HCT116 (cell line): ENCODE measurements at regions not wholly inside any gene's neighbourhood (a gene's known extent, or its start where the extent isn't known, plus 50 kb on each side); places are given as distances from the start of the nearest gene placed in this dataset.

Experiments used
- ATAC-seq: fragments of 200-7000 bp; cut with Tn5 transposase; 2 replicates; pipeline ENCODE4 v1.9.1; 2020; ENCODE audit warnings: mild to moderate bottlenecking, moderate library complexity
- BruUV-seq: library from RNA; stranded (reverse); fragments of 400-500 nt; replicated peaks from 2 replicates; lab custom pipeline; 2021; lab: Mats Ljungman, UMichigan
- CTCF ChIA-PET: fragments of 300-600 bp; sonication (Branson Sonifier 250); formaldehyde crosslinking; loops from one replicate; lab custom pipeline; 2021; ENCODE audit warnings: antibody characterized with exemption; lab: Charles Lee
- POLR2A ChIA-PET: fragments of 300-600, 350-600 bp; sonication (Branson Sonifier 250); formaldehyde crosslinking; loops from one replicate; lab custom pipeline; 2021; ENCODE audit warnings: antibody characterized with exemption; lab: Charles Lee
- RAD21 ChIA-PET, 2 experiments: fragments of 300-600 bp; sonication (Branson Sonifier 250); formaldehyde crosslinking; loops; one replicate each; lab custom pipeline; 2023; ENCODE audit warnings: low total read pairs in 2 of 2; ENCODE audit not compliant: uncharacterized antibody in 2 of 2, unreplicated experiment in 2 of 2, low non-redundant PET in 1 of 2; lab: Charles Lee
- DNase-seq: peaks from one replicate; pipeline ENCODE4 v3.0.0-alpha.2; 2010; ENCODE audit warnings: low read depth, low spot score
- H2AFZ ChIP-seq: fragments of 200-600 bp; shearing (Covaris generic), sonication (generic); 2 replicates; pipeline ENCODE4 v1.6.1; 2017; ENCODE audit warnings: low read depth, mixed run types, mixed read lengths, antibody characterized with exemption, low read length; ENCODE audit not compliant: poor library complexity, severe bottlenecking
- H3K27ac ChIP-seq: 2 replicates; pipeline ENCODE4 v1.5.1; 2012; ENCODE audit warnings: low read depth, low read length
- H3K27me3 ChIP-seq: fragments of 200-600 bp; sonication (generic); 2 replicates; pipeline ENCODE4 v1.6.1; 2016; ENCODE audit warnings: mixed run types, low read length, mixed read lengths; ENCODE audit not compliant: insufficient read depth
- H3K36me3 ChIP-seq, 2 experiments: fragments of 200-500 bp in 1 of 2; fragments of 200-600 bp in 1 of 2; sonication (Bioruptor generic) in 1 of 2; sonication (generic) in 1 of 2; 2 replicates each; pipeline versions ENCODE4 v1.5.1 to v1.6.1; 2014 to 2016; ENCODE audit warnings: low read length in 2 of 2, inconsistent platforms in 1 of 2, mixed read lengths in 1 of 2, mixed run types in 1 of 2; ENCODE audit not compliant: insufficient read depth in 2 of 2, control insufficient read depth in 1 of 2
- H3K4me1 ChIP-seq, 2 experiments: fragments of 200-600 bp in 1 of 2; sonication (generic) in 1 of 2; 2 replicates each; pipeline versions ENCODE4 v1.5.1 to v1.6.1; 2012 to 2017; ENCODE audit warnings: low read length in 2 of 2, inconsistent platforms in 1 of 2, mild to moderate bottlenecking in 1 of 2, mixed read lengths in 1 of 2, mixed run types in 1 of 2, moderate library complexity in 1 of 2; ENCODE audit not compliant: insufficient read depth in 2 of 2, control insufficient read depth in 1 of 2
- H3K4me2 ChIP-seq: fragments of 200-600 bp; sonication (generic); 2 replicates; pipeline ENCODE4 v1.6.1; 2017; ENCODE audit warnings: mixed run types, low read length, mixed read lengths
- H3K4me3 ChIP-seq, 2 experiments: fragments of 200-600 bp in 1 of 2; sonication (generic) in 1 of 2; replicated peaks in 1 of 2; 2 replicates each; pipeline ENCODE4 v1.5.1; 2011 to 2016; ENCODE audit warnings: low read length in 2 of 2, control low read depth in 1 of 2, low read depth in 1 of 2, mild to moderate bottlenecking in 1 of 2, mixed read lengths in 1 of 2, mixed run types in 1 of 2
- H3K79me2 ChIP-seq: fragments of 200-600 bp; sonication (generic); 2 replicates; pipeline ENCODE4 v1.6.1; 2017; ENCODE audit warnings: mild to moderate bottlenecking, mixed run types, low read length, moderate library complexity, mixed read lengths; ENCODE audit not compliant: insufficient read depth
- H3K9ac ChIP-seq: fragments of 200-600 bp; sonication (generic); 2 replicates; pipeline ENCODE4 v1.6.1; 2016; ENCODE audit warnings: low read length, mixed read lengths
- H3K9me2 ChIP-seq: fragments of 200-600 bp; sonication (generic), shearing (Covaris generic); 2 replicates; pipeline ENCODE4 v1.6.1; 2017; ENCODE audit warnings: mixed run types, mild to moderate bottlenecking, moderate library complexity; ENCODE audit not compliant: insufficient read depth
- H3K9me3 ChIP-seq, 2 experiments: fragments of 200-500 bp in 1 of 2; fragments of 200-600 bp in 1 of 2; sonication (Bioruptor generic) in 1 of 2; sonication (generic) in 1 of 2; 2 replicates each; pipeline ENCODE4 v1.6.1; 2014 to 2017; ENCODE audit warnings: low read length in 2 of 2, mixed read lengths in 2 of 2, inconsistent platforms in 1 of 2, low read depth in 1 of 2, mild to moderate bottlenecking in 1 of 2, mixed run types in 1 of 2, moderate library complexity in 1 of 2; ENCODE audit not compliant: control insufficient read depth in 1 of 2, insufficient read depth in 1 of 2
- H4K20me1 ChIP-seq: fragments of 200-600 bp; sonication (generic), shearing (Covaris generic); 2 replicates; pipeline ENCODE4 v1.6.1; 2017; ENCODE audit warnings: mixed run types, mild to moderate bottlenecking, moderate library complexity; ENCODE audit not compliant: insufficient read depth
- ATF3 ChIP-seq: IDR thresholded peaks from 2 replicates; pipeline ENCODE4 v1.6.1; 2012
- CEBPB ChIP-seq: IDR thresholded peaks from 2 replicates; pipeline ENCODE4 v1.6.1; 2012; ENCODE audit warnings: low read depth
- EGR1 ChIP-seq: IDR thresholded peaks from 2 replicates; pipeline ENCODE4 v1.6.1; 2012; ENCODE audit warnings: low read depth
- ELF1 ChIP-seq: IDR thresholded peaks from 2 replicates; pipeline ENCODE4 v1.6.1; 2012; ENCODE audit warnings: low read depth, borderline replicate concordance
- FOSL1 ChIP-seq: IDR thresholded peaks from 2 replicates; pipeline ENCODE4 v1.6.1; 2012; ENCODE audit warnings: low read depth
- JUND ChIP-seq: IDR thresholded peaks from 2 replicates; pipeline ENCODE4 v1.6.1; 2012
- POLR2A ChIP-seq: IDR thresholded peaks from 2 replicates; pipeline ENCODE4 v1.7.0; 2011; ENCODE audit warnings: borderline replicate concordance; ENCODE audit not compliant: insufficient read depth, insufficient read length; ENCODE audit errors: extremely low read depth
- POLR2AphosphoS5 ChIP-seq: IDR thresholded peaks from 2 replicates; pipeline ENCODE4 v1.6.1; 2011; ENCODE audit warnings: mild to moderate bottlenecking, low read depth, low read length, moderate library complexity
- REST ChIP-seq: IDR thresholded peaks from 2 replicates; pipeline ENCODE4 v1.6.1; 2012; ENCODE audit warnings: low read depth
- SP1 ChIP-seq: IDR thresholded peaks from 2 replicates; pipeline ENCODE4 v1.6.1; 2012; ENCODE audit warnings: low read depth
- SRF ChIP-seq: IDR thresholded peaks from 2 replicates; pipeline ENCODE4 v1.6.1; 2012; ENCODE audit warnings: low read depth
- TCF7L2 ChIP-seq: IDR thresholded peaks from 2 replicates; pipeline ENCODE4 v1.7.0; 2011; ENCODE audit warnings: borderline replicate concordance, inconsistent platforms; ENCODE audit not compliant: insufficient read depth, insufficient read length; ENCODE audit errors: extremely low read depth
- ZNF274 ChIP-seq: fragments of 200-500 bp; sonication (Bioruptor generic); IDR thresholded peaks from 2 replicates; pipeline ENCODE4 v1.6.1; 2014; ENCODE audit warnings: mild to moderate bottlenecking, low read depth, low read length, inconsistent platforms
- intact Hi-C: fragments of 100-400 bp; cut with micrococcal nuclease; formaldehyde crosslinking; loops from 2 replicates; pipeline ENCODE4 v1.10.0; 2022
- TF ChIP-seq, protein P1 (sequence below): IDR thresholded peaks from 2 replicates; pipeline ENCODE4 v1.6.1; 2012
- TF ChIP-seq, protein P2 (sequence below), 3 experiments: fragments of 200-600 bp in 1 of 3; sonication (generic) in 1 of 3; IDR thresholded peaks in 2 of 3; conservative IDR thresholded peaks in 1 of 3; 2 replicates each; pipeline ENCODE4 v1.5.1; 2012 to 2017; ENCODE audit warnings: low read depth in 2 of 3, low read length in 2 of 3, antibody characterized with exemption in 1 of 3, borderline replicate concordance in 1 of 3, control low read depth in 1 of 3, mild to moderate bottlenecking in 1 of 3, mixed read lengths in 1 of 3, mixed run types in 1 of 3, moderate library complexity in 1 of 3; ENCODE audit not compliant: insufficient read depth in 1 of 3

- CTCF ChIA-PET = no interaction called here
Observed at GRCh38 chr12:91924827-91925226, 220.8 kb downstream of the BTG1 start.

More at GRCh38 chr12:91924827-91925226, 220.8 kb downstream of the BTG1 start:
- H3K4me3 ChIP-seq = no peak overlapping the region
- no TSS peak for BruUV-seq
- ATAC-seq = no peak
- no peaks in the 10 kb centered on the region for H3K27me3 ChIP-seq
- no peaks in the 10 kb centered on the region for H3K9me3 ChIP-seq
- H3K36me3 ChIP-seq = no peaks in the 10 kb centered on the region
- no peak overlapping the region for H3K4me2 ChIP-seq
- TF ChIP-seq SP1 (no peak), ZNF274 (no peak), EGR1 (no peak), ATF3 (no peak), JUND (no peak), SRF (no peak), REST (no peak), POLR2A (no peak), CEBPB (no peak), FOSL1 (no peak), TCF7L2 (no peak), ELF1 (no peak), POLR2AphosphoS5 (no peak)
- TF ChIP-seq, protein P1, sequence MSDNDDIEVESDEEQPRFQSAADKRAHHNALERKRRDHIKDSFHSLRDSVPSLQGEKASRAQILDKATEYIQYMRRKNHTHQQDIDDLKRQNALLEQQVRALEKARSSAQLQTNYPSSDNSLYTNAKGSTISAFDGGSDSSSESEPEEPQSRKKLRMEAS = no peak
- TF ChIP-seq, protein P2, sequence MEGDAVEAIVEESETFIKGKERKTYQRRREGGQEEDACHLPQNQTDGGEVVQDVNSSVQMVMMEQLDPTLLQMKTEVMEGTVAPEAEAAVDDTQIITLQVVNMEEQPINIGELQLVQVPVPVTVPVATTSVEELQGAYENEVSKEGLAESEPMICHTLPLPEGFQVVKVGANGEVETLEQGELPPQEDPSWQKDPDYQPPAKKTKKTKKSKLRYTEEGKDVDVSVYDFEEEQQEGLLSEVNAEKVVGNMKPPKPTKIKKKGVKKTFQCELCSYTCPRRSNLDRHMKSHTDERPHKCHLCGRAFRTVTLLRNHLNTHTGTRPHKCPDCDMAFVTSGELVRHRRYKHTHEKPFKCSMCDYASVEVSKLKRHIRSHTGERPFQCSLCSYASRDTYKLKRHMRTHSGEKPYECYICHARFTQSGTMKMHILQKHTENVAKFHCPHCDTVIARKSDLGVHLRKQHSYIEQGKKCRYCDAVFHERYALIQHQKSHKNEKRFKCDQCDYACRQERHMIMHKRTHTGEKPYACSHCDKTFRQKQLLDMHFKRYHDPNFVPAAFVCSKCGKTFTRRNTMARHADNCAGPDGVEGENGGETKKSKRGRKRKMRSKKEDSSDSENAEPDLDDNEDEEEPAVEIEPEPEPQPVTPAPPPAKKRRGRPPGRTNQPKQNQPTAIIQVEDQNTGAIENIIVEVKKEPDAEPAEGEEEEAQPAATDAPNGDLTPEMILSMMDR (IDR thresholded peaks at IDR 0.05 in 2 of 3, conservative IDR thresholded peaks at IDR 0.05 in 1 of 3; ENCODE audit: borderline replicate concordance in 1 of 3, insufficient read depth in 1 of 3, low read depth in 2 of 3, low read length in 2 of 3) = no peak
- H3K27ac ChIP-seq = no peak overlapping the region
- H3K9me2 ChIP-seq = no peaks in the 10 kb centered on the region
- H3K9ac ChIP-seq = no peak overlapping the region
- intact Hi-C loops = no loop called here
- DNase-seq = no peak
- H3K79me2 ChIP-seq = no peaks in the 10 kb centered on the region
- RAD21 ChIA-PET = no interaction called here
- POLR2A ChIA-PET = no interaction called here
- H4K20me1 ChIP-seq = no peaks in the 10 kb centered on the region
- peaks cover 0 to 7% of the 10 kb centered on the region in 2 experiments; a peak in 3 of 4 replicates for H3K4me1 ChIP-seq
- no peak overlapping the region for H2AFZ ChIP-seq
